Osteoblast (primary cell): ENCODE measurements at regions not wholly inside any gene's neighbourhood (a gene's known extent, or its start where the extent isn't known, plus 50 kb on each side); places are given as distances from the start of the nearest gene placed in this dataset.

Experiments
- DNase-seq: peaks from one replicate; pipeline ENCODE4 v3.0.0; 2011; ENCODE audit warnings: low spot score, mixed read lengths; ENCODE audit not compliant: insufficient read length; ENCODE audit errors: missing footprints
- H2AFZ ChIP-seq: 2 replicates; pipeline ENCODE4 v1.6.0; 2011; ENCODE audit warnings: mild to moderate bottlenecking, low read length
- H3K27ac ChIP-seq: 2 replicates; pipeline ENCODE4 v1.5.1; 2011; ENCODE audit warnings: mild to moderate bottlenecking, low read depth, low read length, moderate library complexity
- H3K27me3 ChIP-seq: 2 replicates; pipeline ENCODE4 v1.6.0; 2012; ENCODE audit warnings: mild to moderate bottlenecking, control low read depth, inconsistent platforms, low read length, moderate library complexity; ENCODE audit not compliant: insufficient read depth
- H3K36me3 ChIP-seq: 2 replicates; pipeline ENCODE4 v1.5.1; 2011; ENCODE audit warnings: mild to moderate bottlenecking, low read length, control low read depth, moderate library complexity; ENCODE audit not compliant: insufficient read depth
- H3K4me1 ChIP-seq: 2 replicates; pipeline ENCODE4 v1.5.1; 2011; ENCODE audit warnings: mild to moderate bottlenecking, low read length, control low read depth, moderate library complexity; ENCODE audit not compliant: insufficient read depth
- H3K4me2 ChIP-seq: 2 replicates; pipeline ENCODE4 v1.6.0; 2011; ENCODE audit warnings: mild to moderate bottlenecking, low read length; ENCODE audit not compliant: insufficient read depth
- H3K4me3 ChIP-seq: fragments of 200-600 bp; sonication (generic); 3 replicates; pipeline ENCODE4 v1.5.1; 2012; ENCODE audit warnings: mild to moderate bottlenecking, low read length, inconsistent platforms; ENCODE audit not compliant: insufficient read depth
- H3K79me2 ChIP-seq: 2 replicates; pipeline ENCODE4 v1.6.0; 2012; ENCODE audit warnings: mild to moderate bottlenecking, low read length, control low read depth, inconsistent platforms; ENCODE audit not compliant: insufficient read depth
- H3K9me3 ChIP-seq: 2 replicates; pipeline ENCODE4 v1.5.1; 2011; ENCODE audit warnings: low read depth, low read length, control low read depth
- H4K20me1 ChIP-seq: 2 replicates; pipeline ENCODE4 v1.6.0; 2012; ENCODE audit warnings: mild to moderate bottlenecking, low read length, control low read depth; ENCODE audit not compliant: insufficient read depth
- CTCF ChIP-seq: IDR thresholded peaks from 2 replicates; pipeline ENCODE4 v1.5.1; 2011; ENCODE audit warnings: mild to moderate bottlenecking, low read depth, low read length, moderate library complexity; ENCODE audit errors: extremely low read depth

- no peaks in the 10 kb centered on the region for H3K79me2 ChIP-seq
- DNase-seq, result no peak
These were observed 298.5 kb upstream of the KIF2A start for GRCh38 chr5:62007457-62007856.

GRCh38 chr5:62011089-62011664 lies 294.8 kb upstream of the KIF2A start:
- no peak overlapping the region for H3K4me2 ChIP-seq
- TF ChIP-seq CTCF, result no peak
- no peaks in the 10 kb centered on the region for H4K20me1 ChIP-seq
- H3K9me3 ChIP-seq, result no peaks in the 10 kb centered on the region
- H3K79me2 ChIP-seq, result no peaks in the 10 kb centered on the region
- no peaks in the 10 kb centered on the region for H3K4me1 ChIP-seq
- no peak overlapping the region for H2AFZ ChIP-seq
- H3K36me3 ChIP-seq, result no peaks in the 10 kb centered on the region
- DNase-seq, result no peak
- H3K4me3 ChIP-seq, result no peak overlapping the region
- no peaks in the 10 kb centered on the region for H3K27me3 ChIP-seq
- H3K27ac ChIP-seq, result no peak overlapping the region

More at GRCh38 chr5:62007457-62007856, 298.5 kb upstream of the KIF2A start:
- Histone ChIP-seq H2AFZ (no peak overlapping the region), H3K9me3 (no peaks in the 10 kb centered on the region), H4K20me1 (no peaks in the 10 kb centered on the region), H3K27me3 (no peaks in the 10 kb centered on the region), H3K27ac (no peak overlapping the region), H3K4me1 (no peaks in the 10 kb centered on the region), H3K4me3 (no peak overlapping the region), H3K36me3 (no peaks in the 10 kb centered on the region), H3K4me2 (no peak overlapping the region)
- no peak for TF ChIP-seq CTCF

- no peaks in the 10 kb centered on the region for H3K36me3 ChIP-seq
- H3K27me3 ChIP-seq, result no peaks in the 10 kb centered on the region
- H2AFZ ChIP-seq, result no peak overlapping the region
- no peaks in the 10 kb centered on the region for H3K4me1 ChIP-seq
- no peaks in the 10 kb centered on the region for H4K20me1 ChIP-seq
- H3K4me2 ChIP-seq, result no peak overlapping the region
- H3K9me3 ChIP-seq, result no peaks in the 10 kb centered on the region
- no peaks in the 10 kb centered on the region for H3K79me2 ChIP-seq
- DNase-seq, result no peak
- TF ChIP-seq CTCF, result no peak
- no peak overlapping the region for H3K4me3 ChIP-seq
- H3K27ac ChIP-seq, result no peak overlapping the region
These were observed 288.9 kb upstream of the KIF2A start for GRCh38 chr5:62017092-62017491.

GRCh38 chr5:62029303-62029702 lies 276.7 kb upstream of the KIF2A start:
- H3K4me3 ChIP-seq, result no peak overlapping the region
- DNase-seq, result no peak

More at GRCh38 chr5:62029303-62029702, 276.7 kb upstream of the KIF2A start:
- Histone ChIP-seq H2AFZ (no peak overlapping the region), H3K4me2 (no peak overlapping the region), H4K20me1 (no peaks in the 10 kb centered on the region), H3K79me2 (no peaks in the 10 kb centered on the region), H3K27ac (no peak overlapping the region), H3K4me1 (no peaks in the 10 kb centered on the region), H3K9me3 (no peaks in the 10 kb centered on the region), H3K27me3 (no peaks in the 10 kb centered on the region), H3K36me3 (no peaks in the 10 kb centered on the region)
- no peak for TF ChIP-seq CTCF
